Endothelial cell of umbilical vein (primary cell): ENCODE measurements at regions not wholly inside any gene's neighbourhood (a gene's known extent, or its start where the extent isn't known, plus 50 kb on each side); places are given as distances from the start of the nearest gene placed in this dataset.

Experiments
- BruUV-seq: library from RNA; stranded (reverse); fragments of 400-500 nt; replicated peaks from 2 replicates; lab custom pipeline; 2021; lab: Mats Ljungman, UMichigan
- CTCF ChIA-PET: fragments of 300-600, 350-600 bp; sonication (Branson Sonifier 250); formaldehyde crosslinking; loops from one replicate; lab custom pipeline; 2021; ENCODE audit warnings: antibody characterized with exemption, inconsistent platforms; lab: Charles Lee
- POLR2A ChIA-PET: fragments of 300-600, 350-600 bp; sonication (Branson Sonifier 250); formaldehyde crosslinking; loops from one replicate; lab custom pipeline; 2021; ENCODE audit warnings: antibody characterized with exemption, inconsistent platforms; lab: Charles Lee
- DNase-seq: peaks from one replicate; pipeline ENCODE4 v3.0.0-alpha.2; 2011; ENCODE audit warnings: low read depth, low spot score
- FAIRE-seq: peaks from 2 replicates; lab custom pipeline; 2011; peaks lifted over from hg19 to GRCh38; lab: Jason Lieb, UNC
- H2AFZ ChIP-seq: 2 replicates; pipeline ENCODE4 v1.6.0; 2012; ENCODE audit warnings: low read depth, low read length, control low read depth, inconsistent platforms
- H3K27ac ChIP-seq: 2 replicates; pipeline ENCODE4 v1.5.1; 2011; ENCODE audit warnings: low read depth, mild to moderate bottlenecking, control low read depth, low read length, moderate library complexity; ENCODE audit not compliant: insufficient read depth
- H3K27me3 ChIP-seq, 2 experiments: 2 replicates each; pipeline versions ENCODE4 v1.6.0 to v1.6.1; 2011; ENCODE audit warnings: low read length in 2 of 2, mixed read lengths in 1 of 2; ENCODE audit not compliant: control insufficient read depth in 2 of 2, insufficient read depth in 2 of 2
- H3K36me3 ChIP-seq, 2 experiments: 2 replicates in 1 of 2; 3 replicates in 1 of 2; pipeline ENCODE4 v1.5.1; 2011; ENCODE audit warnings: low read length in 2 of 2, mild to moderate bottlenecking in 1 of 2, moderate library complexity in 1 of 2; ENCODE audit not compliant: control insufficient read depth in 2 of 2, insufficient read depth in 2 of 2; ENCODE audit errors: extremely low read depth in 1 of 2
- H3K4me1 ChIP-seq: 3 replicates; pipeline ENCODE4 v1.5.1; 2011; ENCODE audit warnings: mild to moderate bottlenecking, low read length; ENCODE audit not compliant: control insufficient read depth, insufficient read depth; ENCODE audit errors: extremely low read depth
- H3K4me2 ChIP-seq: 2 replicates; pipeline ENCODE4 v1.6.1; 2011; ENCODE audit warnings: low read length, control low read depth, mixed read lengths; ENCODE audit not compliant: insufficient read depth
- H3K4me3 ChIP-seq, 3 experiments: fragments of 200-600 bp in 1 of 3; sonication (generic), shearing (Covaris generic) in 1 of 3; replicated peaks in 1 of 3; 2 replicates each; pipeline ENCODE4 v1.5.1; 2011 to 2016; ENCODE audit warnings: control low read depth in 3 of 3, low read length in 3 of 3, mild to moderate bottlenecking in 2 of 3, inconsistent platforms in 1 of 3, low read depth in 1 of 3, moderate library complexity in 1 of 3; ENCODE audit not compliant: insufficient read depth in 1 of 3
- H3K79me2 ChIP-seq: 2 replicates; pipeline ENCODE4 v1.6.0; 2012; ENCODE audit warnings: low read length, inconsistent platforms; ENCODE audit not compliant: control insufficient read depth, insufficient read depth
- H3K9ac ChIP-seq: replicated peaks from 2 replicates; pipeline ENCODE3; 2011; ENCODE audit warnings: low read length, control low read depth; ENCODE audit not compliant: insufficient read depth; ENCODE audit errors: extremely low read depth
- H3K9me1 ChIP-seq: replicated peaks from 3 replicates; pipeline ENCODE4 v1.6.0; 2011; ENCODE audit warnings: mild to moderate bottlenecking, low read length; ENCODE audit not compliant: control insufficient read depth, insufficient read depth; ENCODE audit errors: extremely low read depth
- H3K9me3 ChIP-seq: replicated peaks from 2 replicates; pipeline ENCODE4 v1.5.1; 2012; ENCODE audit warnings: low read length, inconsistent platforms; ENCODE audit not compliant: control insufficient read depth, insufficient read depth
- H4K20me1 ChIP-seq: replicated peaks from 2 replicates; pipeline ENCODE3; 2011; ENCODE audit warnings: mild to moderate bottlenecking, low read length; ENCODE audit not compliant: control insufficient read depth, insufficient read depth; ENCODE audit errors: extremely low read depth
- EZH2 ChIP-seq: IDR thresholded peaks from 2 replicates; pipeline ENCODE4 v1.6.1; 2012; ENCODE audit warnings: borderline replicate concordance, low read depth, mild to moderate bottlenecking, moderate library complexity, low read length, inconsistent platforms; ENCODE audit not compliant: severe bottlenecking
- FOS ChIP-seq: IDR thresholded peaks from 2 replicates; pipeline ENCODE4 v1.6.1; 2011; ENCODE audit warnings: mild to moderate bottlenecking, low read length, moderate library complexity, borderline replicate concordance; ENCODE audit not compliant: insufficient read depth
- GATA2 ChIP-seq: IDR thresholded peaks from 2 replicates; pipeline ENCODE4 v1.7.0; 2011; ENCODE audit warnings: low read depth, mild to moderate bottlenecking, moderate library complexity, mixed read lengths, low read length; ENCODE audit not compliant: insufficient read length, insufficient read depth
- JUN ChIP-seq: IDR thresholded peaks from 2 replicates; pipeline ENCODE4 v1.6.1; 2011; ENCODE audit warnings: borderline replicate concordance, low read depth; ENCODE audit not compliant: insufficient read length, insufficient read depth
- MYC ChIP-seq: IDR thresholded peaks from one replicate; pipeline ENCODE4 v1.6.1; 2011; ENCODE audit warnings: mild to moderate bottlenecking, low read depth, low read length
- POLR2A ChIP-seq: IDR thresholded peaks from 2 replicates; pipeline ENCODE4 v1.6.1; 2012; ENCODE audit warnings: low read depth, mild to moderate bottlenecking, control low read depth, low read length
- POLR2AphosphoS5 ChIP-seq: IDR thresholded peaks from 2 replicates; pipeline ENCODE4 v1.6.1; 2012; ENCODE audit warnings: low read depth, mild to moderate bottlenecking, control low read depth, low read length, moderate library complexity; ENCODE audit not compliant: insufficient read depth
- dilution Hi-C: fragments of 300-500 bp; cut with MboI; formaldehyde crosslinking; loops from one replicate; pipeline ENCODE4 v1.15.0; 2019; ENCODE audit warnings: low sequenced_read_pairs; ENCODE audit not compliant: extremely low pct_ligation_motif_present
- intact Hi-C: fragments of 100-400 bp; cut with micrococcal nuclease; formaldehyde crosslinking; loops from one replicate; pipeline ENCODE4 v1.10.0; 2022
- TF ChIP-seq, protein P1 (sequence below), 2 donors: IDR thresholded peaks; 1 replicate in 1 of 2; 2 replicates in 1 of 2; pipeline ENCODE4 v1.5.1; 2011; ENCODE audit warnings: low read length in 2 of 2, mild to moderate bottlenecking in 2 of 2, moderate library complexity in 2 of 2, control low read depth in 1 of 2, inconsistent platforms in 1 of 2, low read depth in 1 of 2; ENCODE audit not compliant: insufficient read depth in 1 of 2; ENCODE audit errors: extremely low read depth in 1 of 2
- TF ChIP-seq, protein P2 (sequence below): IDR thresholded peaks from 2 replicates; pipeline ENCODE4 v1.6.1; 2011; ENCODE audit not compliant: insufficient read depth, insufficient read length

- dilution Hi-C loops (no loop called here), intact Hi-C loops (no loop called here)
- TF ChIP-seq MYC (no peak), GATA2 (no peak), POLR2A (no peak), FOS (no peak), EZH2 (no peak), POLR2AphosphoS5 (no peak), JUN (no peak)
- TF ChIP-seq, protein P1, sequence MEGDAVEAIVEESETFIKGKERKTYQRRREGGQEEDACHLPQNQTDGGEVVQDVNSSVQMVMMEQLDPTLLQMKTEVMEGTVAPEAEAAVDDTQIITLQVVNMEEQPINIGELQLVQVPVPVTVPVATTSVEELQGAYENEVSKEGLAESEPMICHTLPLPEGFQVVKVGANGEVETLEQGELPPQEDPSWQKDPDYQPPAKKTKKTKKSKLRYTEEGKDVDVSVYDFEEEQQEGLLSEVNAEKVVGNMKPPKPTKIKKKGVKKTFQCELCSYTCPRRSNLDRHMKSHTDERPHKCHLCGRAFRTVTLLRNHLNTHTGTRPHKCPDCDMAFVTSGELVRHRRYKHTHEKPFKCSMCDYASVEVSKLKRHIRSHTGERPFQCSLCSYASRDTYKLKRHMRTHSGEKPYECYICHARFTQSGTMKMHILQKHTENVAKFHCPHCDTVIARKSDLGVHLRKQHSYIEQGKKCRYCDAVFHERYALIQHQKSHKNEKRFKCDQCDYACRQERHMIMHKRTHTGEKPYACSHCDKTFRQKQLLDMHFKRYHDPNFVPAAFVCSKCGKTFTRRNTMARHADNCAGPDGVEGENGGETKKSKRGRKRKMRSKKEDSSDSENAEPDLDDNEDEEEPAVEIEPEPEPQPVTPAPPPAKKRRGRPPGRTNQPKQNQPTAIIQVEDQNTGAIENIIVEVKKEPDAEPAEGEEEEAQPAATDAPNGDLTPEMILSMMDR (IDR thresholded peaks at IDR 0.05; ENCODE audit: extremely low read depth in 1 of 2, insufficient read depth in 1 of 2, low read depth in 1 of 2, low read length in 2 of 2), result no peak
- TF ChIP-seq, protein P2, sequence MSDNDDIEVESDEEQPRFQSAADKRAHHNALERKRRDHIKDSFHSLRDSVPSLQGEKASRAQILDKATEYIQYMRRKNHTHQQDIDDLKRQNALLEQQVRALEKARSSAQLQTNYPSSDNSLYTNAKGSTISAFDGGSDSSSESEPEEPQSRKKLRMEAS, result no peak
- Histone ChIP-seq H3K27me3 (no peaks in the 10 kb centered on the region), H3K36me3 (no peaks in the 10 kb centered on the region), H3K9me1 (no peaks in the 10 kb centered on the region), H3K4me3 (no peak overlapping the region), H2AFZ (no peak overlapping the region), H3K27ac (no peak overlapping the region), H4K20me1 (no peaks in the 10 kb centered on the region), H3K9me3 (no peaks in the 10 kb centered on the region), H3K4me1 (no peaks in the 10 kb centered on the region), H3K9ac (no peak overlapping the region), H3K79me2 (no peaks in the 10 kb centered on the region), H3K4me2 (no peak overlapping the region)
- ChIA-PET CTCF (interaction anchor here (1.0 kb wide), 1 partner anchor 66 kb away, joined by 3 read pairs; no protein-coding TSS in a partner anchor), POLR2A (no interaction called here)
- DNase-seq (no peak), FAIRE-seq (no peak)
- no TSS peak for BruUV-seq
These were observed 1068.4 kb downstream of the PCDH18 start for GRCh38 chr4:136463941-136464340.
